Frontal cortex (tissue), 3 donors: ENCODE measurements at regions not wholly inside any gene's neighbourhood (a gene's known extent, or its start where the extent isn't known, plus 50 kb on each side); places are given as distances from the start of the nearest gene placed in this dataset.
"Not testable (repeated sequence)": the region's sequence is repeated elsewhere in the genome, so short reads cannot be mapped to it uniquely, and the experiment has no call there.

Experiments used
- DNase-seq, 2 donors: peaks; one replicate each; pipeline ENCODE4 v3.0.0; 2012; ENCODE audit warnings: low spot score in 2 of 2
- FAIRE-seq: peaks from 2 replicates; lab custom pipeline; 2012; peaks lifted over from hg19 to GRCh38; lab: Jason Lieb, UNC
- donor health status: control.
- donor health status: control.
- donor health status: control.

GRCh38 chr1:244334315-244334714 is 117.4 kb downstream of the ADSS2 start:
- not testable (repeated sequence) for FAIRE-seq, DNase-seq

GRCh38 chr1:244334842-244335241 is 116.9 kb downstream of the ADSS2 start:
- FAIRE-seq, DNase-seq: not testable (repeated sequence)

GRCh38 chr1:244335456-244335855 is 116.3 kb downstream of the ADSS2 start:
- DNase-seq: no peak
- no peak for FAIRE-seq

- no peak for DNase-seq
- FAIRE-seq: no peak
These were observed 115.3 kb downstream of the ADSS2 start for GRCh38 chr1:244336232-244336899.

GRCh38 chr1:244337839-244338238 is 113.9 kb downstream of the ADSS2 start:
- FAIRE-seq (no peak), DNase-seq (no peak)

GRCh38 chr1:244339073-244339692 is 112.5 kb downstream of the ADSS2 start:
- no peak for FAIRE-seq

GRCh38 chr1:244339776-244340175 is 111.9 kb downstream of the ADSS2 start:
- FAIRE-seq: no peak
- DNase-seq: no peak

More at GRCh38 chr1:244339073-244339692, 112.5 kb downstream of the ADSS2 start:
- no peak for DNase-seq

GRCh38 chr1:244340396-244340795 is 111.3 kb downstream of the ADSS2 start:
- DNase-seq: no peak
- no peak for FAIRE-seq

GRCh38 chr1:244341455-244342450 is 110.0 kb downstream of the ADSS2 start:
- DNase-seq (peak in 1 of 2 donors; percentile 38), FAIRE-seq (no peak)

- FAIRE-seq (no peak), DNase-seq (no peak)
These were observed 107.7 kb downstream of the ADSS2 start for GRCh38 chr1:244344001-244344400.

- no peak for FAIRE-seq
- DNase-seq: no peak
These were observed 104.6 kb downstream of the ADSS2 start for GRCh38 chr1:244346972-244347618.

- FAIRE-seq: no peak
- no peak for DNase-seq
These were observed 103.8 kb downstream of the ADSS2 start for GRCh38 chr1:244347942-244348341.

GRCh38 chr1:244349103-244349531 is 102.6 kb downstream of the ADSS2 start:
- FAIRE-seq (no peak), DNase-seq (no peak)

GRCh38 chr1:244349581-244350001 is 102.1 kb downstream of the ADSS2 start:
- DNase-seq: no peak
- no peak for FAIRE-seq

GRCh38 chr1:244350027-244350426 is 101.7 kb downstream of the ADSS2 start:
- DNase-seq: no peak
- FAIRE-seq: no peak

- no peak for DNase-seq
- no peak for FAIRE-seq
These were observed 99.4 kb downstream of the ADSS2 start for GRCh38 chr1:244352156-244352830.

- FAIRE-seq: no peak
These were observed 98.1 kb downstream of the ADSS2 start for GRCh38 chr1:244353551-244354091.

GRCh38 chr1:244354810-244355278 is 96.9 kb downstream of the ADSS2 start:
- FAIRE-seq (no peak), DNase-seq (no peak)

More at GRCh38 chr1:244353551-244354091, 98.1 kb downstream of the ADSS2 start:
- peak in 1 of 2 donors; percentile 33 for DNase-seq

- FAIRE-seq (no peak), DNase-seq (no peak)
These were observed 95.3 kb downstream of the ADSS2 start for GRCh38 chr1:244356376-244356775.
